ENCODE measurements at regions not wholly inside any gene's neighbourhood (a gene's known extent, or its start where the extent isn't known, plus 50 kb on each side); places are given as distances from the start of the nearest gene placed in this dataset.

- ATAC-seq (no peak), DNase-seq (no peak)
- CTCF ChIA-PET: no interaction called here
- Mint-ChIP-seq H3K27me3 (no peaks in the 10 kb centered on the region), H3K27ac (no peak overlapping the region), H3K4me1 (no peaks in the 10 kb centered on the region), H3K36me3 (no peaks in the 10 kb centered on the region), H3K4me3 (no peak overlapping the region), H3K9me3 (ENCODE audit: low read depth) (no peaks in the 10 kb centered on the region)
These were observed 624.8 kb upstream of the RAB6C start for GRCh38 chr2:129354631-129355030.

DNA sequence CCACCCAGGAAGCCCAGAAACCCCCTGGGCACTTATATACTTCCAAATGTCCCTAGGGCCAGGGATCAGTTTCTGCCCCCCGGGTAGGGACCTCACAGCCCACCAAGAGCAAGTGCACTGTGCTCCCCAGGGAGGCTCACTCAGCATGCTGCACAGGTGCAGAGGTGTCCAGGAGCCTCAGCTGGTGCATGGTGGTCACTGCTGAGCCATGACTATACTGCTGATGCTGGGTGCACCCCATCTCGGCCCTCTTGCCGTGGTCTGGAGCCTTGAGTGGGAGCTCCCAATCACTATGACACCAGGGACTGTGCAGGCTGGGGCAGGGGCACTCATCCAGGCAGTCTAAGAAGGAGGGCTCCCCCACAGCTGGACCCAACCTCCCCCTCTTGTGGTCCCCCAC is 617.8 kb upstream of the RAB6C start:
- no peaks in the 10 kb centered on the region for H3K27me3 Mint-ChIP-seq
- ATAC-seq (no peak), DNase-seq (no peak)
- no peaks in the 10 kb centered on the region for H3K9me3 Mint-ChIP-seq (ENCODE audit: low read depth)
- no peak overlapping the region for H3K27ac Mint-ChIP-seq
- H3K4me3 Mint-ChIP-seq: no peak overlapping the region
- H3K4me1 Mint-ChIP-seq: no peaks in the 10 kb centered on the region
- CTCF ChIA-PET: no interaction called here
- H3K36me3 Mint-ChIP-seq: no peaks in the 10 kb centered on the region

- H3K27me3 Mint-ChIP-seq: no peaks in the 10 kb centered on the region
- no peak for ATAC-seq
- H3K4me3 Mint-ChIP-seq: no peak overlapping the region
- no peak for DNase-seq
- H3K9me3 Mint-ChIP-seq (ENCODE audit: low read depth): no peaks in the 10 kb centered on the region
- no peaks in the 10 kb centered on the region for H3K36me3 Mint-ChIP-seq
- CTCF ChIA-PET: no interaction called here
- no peak overlapping the region for H3K27ac Mint-ChIP-seq
- H3K4me1 Mint-ChIP-seq: no peaks in the 10 kb centered on the region
These were observed 613.2 kb upstream of the RAB6C start for GRCh38 chr2:129366263-129366662.

- H3K27me3 Mint-ChIP-seq: no peaks in the 10 kb centered on the region
- H3K27ac Mint-ChIP-seq: no peak overlapping the region
- no peaks in the 10 kb centered on the region for H3K9me3 Mint-ChIP-seq (ENCODE audit: low read depth)
- CTCF ChIA-PET: no interaction called here
- H3K4me1 Mint-ChIP-seq: no peaks in the 10 kb centered on the region
- no peak overlapping the region for H3K4me3 Mint-ChIP-seq
- DNase-seq: no peak
- no peaks in the 10 kb centered on the region for H3K36me3 Mint-ChIP-seq
- ATAC-seq: no peak
These were observed 612.4 kb upstream of the RAB6C start for GRCh38 chr2:129367107-129367506.

DNA sequence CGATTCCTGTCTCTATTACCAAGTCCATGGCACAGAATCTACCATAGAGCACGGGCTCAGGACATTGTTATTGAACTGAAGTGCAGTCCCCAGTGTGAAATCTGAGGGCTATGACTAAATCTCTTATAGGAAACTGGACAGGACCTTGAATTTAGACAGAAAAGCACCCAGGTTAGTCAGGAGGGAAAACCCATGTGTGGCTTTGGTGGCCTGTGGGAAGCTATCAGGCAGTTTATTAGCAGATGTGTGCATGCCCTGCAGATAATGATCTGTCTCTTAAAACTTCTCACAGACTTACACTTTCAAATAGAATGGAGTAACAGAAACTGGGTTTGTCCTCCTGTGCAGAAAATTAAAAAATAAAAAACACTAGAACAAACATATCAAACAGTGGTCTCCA is 610.0 kb upstream of the RAB6C start:
- DNase-seq (no peak), ATAC-seq (no peak)
- H3K27me3 Mint-ChIP-seq: no peaks in the 10 kb centered on the region
- CTCF ChIA-PET: no interaction called here
- no peak overlapping the region for H3K27ac Mint-ChIP-seq
- H3K4me1 Mint-ChIP-seq: no peaks in the 10 kb centered on the region
- no peak overlapping the region for H3K4me3 Mint-ChIP-seq
- no peaks in the 10 kb centered on the region for H3K36me3 Mint-ChIP-seq
- no peaks in the 10 kb centered on the region for H3K9me3 Mint-ChIP-seq (ENCODE audit: low read depth)

GRCh38 chr2:129374452-129374851 is 605.0 kb upstream of the RAB6C start:
- ATAC-seq: no peak
- CTCF ChIA-PET: no interaction called here
- no peaks in the 10 kb centered on the region for H3K27me3 Mint-ChIP-seq
- no peaks in the 10 kb centered on the region for H3K4me1 Mint-ChIP-seq
- no peak overlapping the region for H3K4me3 Mint-ChIP-seq
- DNase-seq: no peak
- H3K9me3 Mint-ChIP-seq (ENCODE audit: low read depth): no peaks in the 10 kb centered on the region
- no peaks in the 10 kb centered on the region for H3K36me3 Mint-ChIP-seq
- no peak overlapping the region for H3K27ac Mint-ChIP-seq

DNA sequence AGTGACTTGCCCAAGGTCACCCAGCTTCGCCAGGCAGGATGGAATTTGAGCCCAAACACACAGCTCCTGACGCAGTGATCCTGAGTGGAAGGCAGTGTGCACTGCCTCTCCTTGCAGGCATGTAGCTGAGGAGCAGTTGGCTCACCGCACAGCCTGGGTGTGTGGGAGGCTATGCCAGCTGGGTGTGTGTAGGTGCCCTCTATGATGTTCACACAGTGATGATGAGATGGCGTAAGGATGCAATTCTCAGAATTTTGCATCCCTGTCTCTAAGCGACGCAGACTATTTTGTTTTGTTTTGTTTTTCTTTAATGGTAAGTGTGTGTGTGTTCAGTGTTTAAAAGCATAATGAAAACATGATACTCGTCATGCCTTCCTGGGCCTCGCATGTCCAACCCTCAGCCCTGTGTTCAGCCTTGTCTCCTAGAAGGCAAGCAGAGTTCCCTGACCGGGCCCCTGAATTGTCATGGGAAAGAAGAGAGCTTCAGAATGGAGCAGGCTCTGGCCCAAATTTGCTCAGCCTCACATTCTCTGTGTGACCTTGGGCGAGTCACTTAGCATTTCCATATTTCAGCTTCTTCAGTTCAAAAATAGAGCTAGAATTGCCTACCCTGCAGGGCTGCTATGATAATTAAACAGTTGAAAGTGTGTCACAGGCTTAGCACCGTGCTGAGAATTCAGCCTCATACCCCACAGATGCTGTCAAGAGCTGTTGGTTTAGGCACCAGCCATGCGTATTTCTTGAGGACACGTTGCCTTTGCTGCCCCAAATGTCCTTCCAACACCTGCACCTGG is 603.6 kb upstream of the RAB6C start:
- H3K9me3 Mint-ChIP-seq (ENCODE audit: low read depth): no peaks in the 10 kb centered on the region
- DNase-seq: no peak
- CTCF ChIA-PET: no interaction called here
- H3K4me1 Mint-ChIP-seq: no peaks in the 10 kb centered on the region
- no peaks in the 10 kb centered on the region for H3K27me3 Mint-ChIP-seq
- no peak for ATAC-seq
- no peak overlapping the region for H3K27ac Mint-ChIP-seq
- no peaks in the 10 kb centered on the region for H3K36me3 Mint-ChIP-seq
- H3K4me3 Mint-ChIP-seq: no peak overlapping the region

DNA sequence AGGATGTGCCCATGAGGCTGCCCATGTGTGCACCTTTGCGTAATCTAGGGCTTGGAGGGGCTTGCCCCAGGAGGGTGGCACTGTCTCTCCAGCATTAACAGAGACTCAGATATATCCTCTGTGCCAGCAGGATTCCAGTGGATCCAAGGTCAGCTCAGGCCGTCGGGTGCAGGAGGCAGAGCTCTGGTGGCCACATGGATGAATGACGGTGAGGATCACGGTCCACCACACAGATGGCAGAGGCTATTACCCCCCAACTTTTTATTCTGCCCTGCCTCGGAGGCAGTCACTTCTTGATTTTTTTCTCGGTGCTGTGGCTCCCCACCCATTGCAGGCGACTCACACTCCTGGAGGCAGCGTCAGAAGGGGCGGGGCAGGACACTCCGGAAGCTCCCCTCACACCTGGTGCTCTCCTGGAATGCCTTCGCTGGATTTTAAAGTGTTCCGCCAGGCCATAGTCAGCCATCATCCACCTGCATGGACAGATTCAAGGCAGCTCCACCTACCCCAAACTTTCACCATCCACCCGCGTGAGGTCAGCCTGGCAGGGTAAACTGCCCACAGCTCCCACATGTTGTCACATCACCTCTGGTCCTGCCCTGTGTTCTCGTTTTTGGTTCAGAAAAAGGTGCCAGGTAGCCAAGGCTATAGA is 602.9 kb upstream of the RAB6C start:
- CTCF ChIA-PET: no interaction called here
- DNase-seq: no peak
- peaks cover 2% of the 10 kb centered on the region for H3K9me3 Mint-ChIP-seq (ENCODE audit: low read depth)
- no peaks in the 10 kb centered on the region for H3K27me3 Mint-ChIP-seq
- no peak overlapping the region for H3K4me3 Mint-ChIP-seq
- H3K27ac Mint-ChIP-seq: no peak overlapping the region
- no peaks in the 10 kb centered on the region for H3K4me1 Mint-ChIP-seq
- H3K36me3 Mint-ChIP-seq: no peaks in the 10 kb centered on the region
- ATAC-seq: no peak

DNA sequence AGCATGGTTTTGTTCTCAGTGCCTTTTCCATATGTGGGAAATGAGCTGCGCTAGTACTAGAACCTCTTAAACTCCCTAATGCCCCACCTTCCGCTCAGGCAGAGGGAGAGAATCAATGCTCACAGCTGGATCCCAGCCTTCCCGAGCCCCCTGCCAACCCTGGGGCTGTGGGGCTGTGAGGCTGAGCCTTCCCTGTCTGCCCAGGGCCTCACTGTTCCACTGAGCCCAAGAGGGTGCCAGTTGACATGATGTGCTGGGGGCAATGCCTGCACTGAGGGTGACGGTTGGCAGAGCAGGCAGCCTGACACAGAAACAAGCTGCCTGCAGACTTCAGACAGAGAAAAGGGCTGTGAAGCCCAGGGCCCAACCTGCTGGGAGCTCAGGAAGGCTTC is 602.4 kb upstream of the RAB6C start:
- ATAC-seq: no peak
- Mint-ChIP-seq H3K27me3 (no peaks in the 10 kb centered on the region), H3K9me3 (ENCODE audit: low read depth) (peaks cover 2% of the 10 kb centered on the region), H3K4me1 (no peaks in the 10 kb centered on the region), H3K4me3 (no peak overlapping the region), H3K36me3 (no peaks in the 10 kb centered on the region), H3K27ac (no peak overlapping the region)
- DNase-seq: no peak
- CTCF ChIA-PET: no interaction called here

DNA sequence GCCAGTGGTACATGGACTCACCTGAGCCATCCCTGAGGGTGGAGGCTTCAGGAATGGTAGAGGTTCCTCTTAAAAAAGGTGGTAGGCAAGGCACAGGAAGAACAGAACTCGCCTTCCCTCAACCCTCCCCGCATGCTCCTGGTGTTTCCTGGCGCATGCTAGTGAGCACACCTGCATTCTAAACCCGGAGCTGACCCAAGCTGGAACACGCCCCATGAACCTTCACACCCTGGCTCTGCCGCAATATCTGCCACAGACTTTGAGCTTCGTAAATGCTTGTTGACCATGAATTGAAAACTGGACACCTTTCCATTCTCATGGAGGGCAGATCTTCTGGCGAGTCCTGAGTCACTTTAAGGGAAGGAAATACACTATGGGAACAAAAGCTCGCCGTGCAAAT is 601.3 kb upstream of the RAB6C start:
- Mint-ChIP-seq H3K9me3 (ENCODE audit: low read depth) (peaks cover 2% of the 10 kb centered on the region), H3K4me3 (no peak overlapping the region)
- CTCF ChIA-PET: no interaction called here

DNA sequence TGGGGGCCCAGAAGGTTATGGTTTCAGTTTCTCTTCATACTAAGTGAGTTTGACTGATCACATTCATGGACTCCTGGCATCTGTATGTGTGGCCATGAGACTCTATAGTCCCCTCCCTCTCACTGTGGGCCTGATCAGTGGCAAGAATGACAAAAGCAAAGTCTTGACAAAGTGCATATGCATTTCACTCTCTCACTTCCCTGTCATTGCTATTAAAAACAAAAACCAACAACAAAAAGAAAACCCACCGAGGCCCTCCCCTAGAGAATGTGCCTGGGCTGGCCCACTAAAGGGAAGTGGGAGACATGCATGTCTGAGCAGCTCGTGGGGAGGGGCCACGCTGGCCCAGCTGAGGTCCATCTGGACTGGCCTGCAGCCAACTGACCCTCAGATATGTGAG is 600.1 kb upstream of the RAB6C start:
- H3K9me3 Mint-ChIP-seq (ENCODE audit: low read depth): peaks cover 2% of the 10 kb centered on the region
- DNase-seq (no peak), ATAC-seq (no peak)
- H3K27ac Mint-ChIP-seq: no peak overlapping the region
- no peaks in the 10 kb centered on the region for H3K27me3 Mint-ChIP-seq
- no peaks in the 10 kb centered on the region for H3K36me3 Mint-ChIP-seq
- no peak overlapping the region for H3K4me3 Mint-ChIP-seq
- CTCF ChIA-PET: no interaction called here
- H3K4me1 Mint-ChIP-seq: no peaks in the 10 kb centered on the region

More for the DNA sequence above, 601.3 kb upstream of the RAB6C start:
- Mint-ChIP-seq H3K27me3 (no peaks in the 10 kb centered on the region), H3K4me1 (no peaks in the 10 kb centered on the region), H3K36me3 (no peaks in the 10 kb centered on the region), H3K27ac (no peak overlapping the region)
- ATAC-seq (no peak), DNase-seq (no peak)

DNA sequence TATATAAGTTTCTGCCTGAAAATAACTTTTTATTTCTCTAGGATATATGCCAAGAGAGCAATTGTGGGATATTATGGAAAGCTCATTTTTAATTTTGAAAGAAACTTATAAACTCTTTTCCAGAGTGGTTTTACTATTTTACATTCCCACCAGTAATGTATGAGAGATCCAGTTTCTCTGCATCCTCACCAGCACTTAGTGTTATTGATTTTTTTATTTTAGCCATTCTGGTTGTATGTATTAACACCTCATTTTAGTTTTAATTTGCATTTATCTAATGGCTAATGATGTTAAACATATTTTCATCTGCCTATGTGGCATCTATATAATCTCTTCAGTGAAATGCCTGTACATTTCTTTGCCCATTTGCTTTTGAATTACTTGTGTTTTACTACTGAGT is 597.7 kb upstream of the RAB6C start:
- no peak for ATAC-seq
- no peaks in the 10 kb centered on the region for H3K4me1 Mint-ChIP-seq
- H3K36me3 Mint-ChIP-seq: no peaks in the 10 kb centered on the region
- H3K27me3 Mint-ChIP-seq: no peaks in the 10 kb centered on the region
- no peak for DNase-seq
- CTCF ChIA-PET: no interaction called here
- no peak overlapping the region for H3K4me3 Mint-ChIP-seq
- H3K9me3 Mint-ChIP-seq (ENCODE audit: low read depth): peaks cover 2% of the 10 kb centered on the region
- no peak overlapping the region for H3K27ac Mint-ChIP-seq

- H3K4me3 Mint-ChIP-seq: no peak overlapping the region
- no peaks in the 10 kb centered on the region for H3K4me1 Mint-ChIP-seq
- H3K27ac Mint-ChIP-seq: no peak overlapping the region
- peaks cover 4% of the 10 kb centered on the region for H3K9me3 Mint-ChIP-seq (ENCODE audit: low read depth)
- H3K27me3 Mint-ChIP-seq: no peaks in the 10 kb centered on the region
- DNase-seq (no peak), ATAC-seq (no peak)
- no peaks in the 10 kb centered on the region for H3K36me3 Mint-ChIP-seq
- CTCF ChIA-PET: no interaction called here
These were observed 590.6 kb upstream of the RAB6C start for GRCh38 chr2:129388870-129389269.

DNA sequence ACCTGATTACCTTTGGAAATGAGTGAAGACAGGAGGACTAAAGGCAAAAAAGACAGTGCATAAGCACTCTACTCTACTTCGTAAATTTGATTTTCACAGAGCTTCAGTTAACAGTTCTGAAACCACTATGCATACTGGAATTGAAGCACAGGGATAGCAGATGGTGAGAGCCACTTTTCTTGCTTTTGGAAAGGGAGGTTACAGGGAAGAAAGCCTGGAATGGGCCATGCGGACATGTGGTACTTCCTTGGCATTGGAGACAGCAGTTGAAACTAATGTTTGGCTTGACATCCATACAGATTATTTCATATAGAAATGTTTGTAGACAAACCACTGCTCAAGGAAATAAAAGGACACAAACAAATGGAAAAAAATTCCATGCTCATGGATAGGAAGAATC is 585.6 kb upstream of the RAB6C start:
- ATAC-seq (no peak), DNase-seq (no peak)
- H3K9me3 Mint-ChIP-seq (ENCODE audit: low read depth): peaks cover 4% of the 10 kb centered on the region
- H3K36me3 Mint-ChIP-seq: no peaks in the 10 kb centered on the region
- H3K27me3 Mint-ChIP-seq: no peaks in the 10 kb centered on the region
- H3K27ac Mint-ChIP-seq: no peak overlapping the region
- no peaks in the 10 kb centered on the region for H3K4me1 Mint-ChIP-seq
- H3K4me3 Mint-ChIP-seq: no peak overlapping the region
- CTCF ChIA-PET: no interaction called here

All from activated CD8-positive, alpha-beta memory T cell treated with anti-CD3 and anti-CD28 coated beads, Interleukin-2, amount 10 ng/mL, durations not matched to agents 7 days and 5 days (primary cell).